Left hindlimb (tissue), 1 donor: ENCODE measurements at regions not wholly inside any gene's neighbourhood (a gene's known extent, or its start where the extent isn't known, plus 50 kb on each side); places are given as distances from the start of the nearest gene placed in this dataset.
A peak's percentile ranks its signal among the peaks of the same experiment; 100 is the strongest.
"Not testable (repeated sequence)": the region's sequence is repeated elsewhere in the genome, so short reads cannot be mapped to it uniquely, and the experiment has no call there.

Experiments
- DNase-seq: peaks from one replicate; pipeline ENCODE4 v3.0.0-alpha.2; 2018

GRCh38 chr7:25603427-25603740 is 375.1 kb upstream of the NPVF start:
- DNase-seq: not testable (repeated sequence)

DNA sequence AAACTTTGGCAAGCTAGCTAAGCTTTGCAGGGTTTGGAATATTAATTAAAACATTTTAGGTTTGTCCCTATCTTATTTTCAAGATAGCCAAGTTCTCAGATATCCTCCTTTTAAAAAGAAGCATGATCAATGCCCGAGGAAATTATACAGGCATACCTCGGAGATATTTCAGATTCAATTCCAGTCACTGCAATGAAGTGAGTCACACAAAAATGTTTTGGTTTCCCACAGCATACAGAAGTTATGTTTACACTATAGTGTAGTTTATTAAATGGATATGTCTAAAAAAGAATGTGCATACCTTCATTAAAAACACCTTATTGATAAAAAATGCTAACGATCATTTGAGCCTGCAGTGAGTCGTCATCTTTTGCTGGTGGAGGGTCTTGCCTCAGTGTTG is 382.9 kb upstream of the NPVF start:
- DNase-seq: no peak

DNA sequence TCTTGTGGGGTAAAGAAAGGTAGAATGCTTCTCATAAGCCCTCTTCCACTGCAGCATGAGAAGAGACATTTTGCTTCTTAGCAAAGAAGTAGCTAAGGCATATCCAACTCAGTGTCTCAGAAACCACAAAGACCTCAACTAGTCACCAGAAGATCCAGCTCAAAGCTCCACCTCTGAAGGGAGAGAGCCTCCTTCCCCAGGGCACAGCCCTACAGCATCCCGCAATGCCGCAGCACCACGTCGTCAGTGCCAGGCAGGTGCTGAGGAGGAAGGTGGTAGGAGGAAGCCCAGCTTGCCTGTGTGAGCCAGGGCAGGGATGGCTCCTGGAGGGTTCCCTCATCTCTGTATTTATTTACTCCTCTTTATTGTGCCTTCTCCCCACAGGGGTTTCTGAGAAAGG is 385.6 kb upstream of the NPVF start:
- DNase-seq: no peak

DNA sequence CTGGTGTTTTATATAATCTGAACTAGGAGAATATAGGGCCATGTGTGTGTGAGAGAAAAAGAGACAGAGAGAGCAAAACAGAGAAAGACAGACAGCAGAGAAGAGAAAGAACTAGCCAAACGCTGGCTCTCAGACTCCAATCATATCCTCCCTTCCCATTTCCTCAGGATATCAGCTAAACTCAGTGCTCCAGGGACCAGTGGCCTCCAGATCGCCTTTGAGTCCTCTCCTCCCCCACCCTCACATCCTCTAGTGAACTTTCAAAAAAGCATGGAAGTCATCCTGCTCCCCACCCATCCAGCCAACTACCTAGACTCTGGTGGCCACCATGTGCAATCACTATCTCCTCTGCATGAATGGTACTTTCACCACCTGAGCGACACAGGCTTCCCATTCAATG is 386.1 kb upstream of the NPVF start:
- no peak for DNase-seq

- DNase-seq: no peak
These were observed 386.7 kb upstream of the NPVF start for GRCh38 chr7:25615003-25615402.

DNA sequence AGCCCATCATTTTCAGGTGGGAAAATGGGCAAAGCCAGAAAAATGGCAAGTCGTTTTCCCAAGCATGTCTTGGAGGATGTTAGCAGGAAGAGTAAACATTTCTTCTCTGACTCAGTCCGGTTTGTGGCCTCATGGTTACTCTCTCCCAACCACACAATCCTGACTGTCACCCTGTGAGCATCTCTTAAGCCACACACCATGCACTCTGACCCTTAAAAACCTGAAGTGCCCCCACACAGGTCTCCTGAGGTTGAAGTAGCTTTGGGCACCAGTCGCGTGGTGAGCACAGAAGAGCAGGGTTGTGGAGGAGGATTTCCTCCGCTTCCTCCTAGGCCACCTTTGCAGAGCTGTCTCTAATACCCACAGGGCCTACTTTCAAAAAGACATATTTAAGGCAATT is 387.3 kb upstream of the NPVF start:
- DNase-seq: no peak

GRCh38 chr7:25617214-25617613 is 388.9 kb upstream of the NPVF start:
- DNase-seq: no peak

GRCh38 chr7:25617673-25618072 is 389.4 kb upstream of the NPVF start:
- DNase-seq: no peak

DNA sequence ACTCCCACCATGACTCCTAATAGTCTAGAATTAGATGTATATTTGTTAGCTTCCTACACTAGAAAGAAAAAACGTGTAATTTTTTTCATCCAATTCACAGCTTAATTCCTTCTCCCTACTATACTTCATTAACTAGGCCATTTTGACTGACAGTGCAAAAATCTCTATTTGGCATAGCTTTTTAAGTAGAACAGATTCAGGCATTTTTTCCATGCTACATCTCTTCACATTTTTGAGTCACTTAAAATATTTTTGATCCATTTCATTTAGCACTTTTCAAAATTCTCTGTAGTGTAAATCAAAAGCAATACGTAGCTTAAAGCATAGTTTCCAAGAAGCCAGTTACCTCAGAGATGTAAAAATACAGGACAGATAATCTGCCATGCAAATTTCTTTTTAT is 391.1 kb upstream of the NPVF start:
- DNase-seq: no peak

GRCh38 chr7:25619963-25620799 is 391.9 kb upstream of the NPVF start:
- DNase-seq: no peak

DNA sequence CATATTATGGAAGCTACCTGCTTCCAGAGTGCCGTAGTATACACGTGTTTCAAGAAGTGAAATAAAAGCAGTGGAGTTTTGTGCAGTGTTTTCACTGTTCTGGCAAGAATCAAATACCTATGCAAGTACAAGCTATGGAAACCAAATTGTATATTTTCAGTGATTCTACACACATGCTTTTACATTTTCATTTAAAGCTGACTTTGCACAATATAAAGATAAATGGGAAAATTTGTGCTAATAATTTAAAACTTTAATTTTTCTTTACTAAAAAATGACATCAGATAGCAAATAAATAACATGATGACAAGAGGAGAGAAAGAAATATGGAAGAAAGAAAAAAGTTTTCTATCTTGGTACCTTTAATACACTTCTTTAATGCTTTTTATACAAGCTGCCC is 393.7 kb upstream of the NPVF start:
- no peak for DNase-seq

DNA sequence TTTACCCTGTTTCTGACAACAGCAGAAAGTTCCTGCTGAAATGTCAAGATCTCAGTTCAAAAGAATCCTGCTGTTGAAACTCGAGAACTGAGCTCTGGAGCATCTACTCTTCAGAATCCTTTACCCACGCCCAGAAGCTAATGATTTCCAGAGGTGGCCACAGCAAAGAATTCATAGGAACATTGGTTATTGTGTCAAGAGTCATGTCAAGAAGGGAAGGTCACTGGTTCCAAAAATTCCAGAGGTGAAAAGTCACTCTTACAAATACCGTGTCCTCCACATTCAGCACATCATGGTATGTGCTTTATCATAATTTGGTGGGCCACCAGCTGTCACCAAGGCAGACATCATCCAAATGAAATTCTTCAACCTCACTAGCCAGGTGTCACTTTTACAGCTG is 394.4 kb upstream of the NPVF start:
- no peak for DNase-seq

GRCh38 chr7:25624051-25624450 is 395.8 kb upstream of the NPVF start:
- no peak for DNase-seq

- peak; percentile 66 for DNase-seq
These were observed 396.5 kb upstream of the NPVF start for GRCh38 chr7:25624833-25625232.

DNA sequence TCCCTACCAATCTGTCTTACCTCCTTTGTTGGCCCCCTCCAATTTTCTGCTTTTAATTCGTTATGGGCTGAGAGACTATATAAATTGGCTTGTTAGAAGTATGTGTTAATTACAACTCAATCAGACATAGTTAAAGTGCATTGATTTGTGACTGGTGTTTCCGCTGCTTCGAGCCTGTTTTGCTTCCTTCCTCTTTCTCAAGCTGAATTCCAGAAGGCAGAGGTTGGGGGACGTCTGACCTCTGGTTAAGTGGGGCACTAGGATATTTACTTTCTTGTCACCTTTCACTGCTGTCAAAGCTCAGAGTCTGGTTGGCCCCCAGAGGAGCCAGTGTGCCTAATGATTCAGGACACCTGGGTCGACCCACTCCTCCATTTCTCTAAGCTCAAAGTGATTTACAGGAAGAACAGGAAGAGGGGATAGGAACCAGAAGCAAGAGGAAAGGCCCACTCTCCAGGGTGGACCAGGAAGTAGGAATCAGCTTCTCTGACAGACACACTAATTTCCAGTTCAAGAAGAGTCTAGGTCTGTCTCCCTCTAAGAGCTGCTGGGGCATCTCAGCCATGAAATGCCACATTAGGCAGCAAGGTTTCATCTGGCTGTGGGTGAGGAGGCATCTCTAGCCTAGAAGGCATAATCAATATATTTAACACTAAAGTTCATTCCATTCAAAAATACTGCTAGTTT is 397.2 kb upstream of the NPVF start:
- DNase-seq: no peak

- DNase-seq: no peak
These were observed 398.3 kb upstream of the NPVF start for GRCh38 chr7:25626451-25627131.

DNA sequence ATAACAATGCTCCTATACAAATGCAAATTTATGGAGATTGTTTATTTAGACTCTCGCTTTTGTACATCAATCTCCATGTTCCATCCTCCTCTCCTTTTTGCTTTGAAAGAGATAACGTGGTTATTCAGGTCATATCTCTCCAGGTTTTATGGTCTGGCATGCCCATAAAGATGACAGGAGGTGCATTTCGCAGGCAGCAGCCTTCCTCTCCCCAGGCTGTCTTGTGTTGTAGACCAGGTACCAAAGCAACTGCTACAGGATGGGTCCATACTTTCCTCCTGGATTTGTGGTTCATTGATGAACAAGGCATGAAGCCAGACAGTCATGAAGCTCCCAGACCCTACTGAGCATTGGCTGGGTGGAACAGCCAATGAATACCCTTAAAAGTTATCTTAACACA is 400.2 kb upstream of the NPVF start:
- DNase-seq: no peak

- no peak for DNase-seq
These were observed 404.3 kb upstream of the NPVF start for GRCh38 chr7:25632616-25633015.

DNA sequence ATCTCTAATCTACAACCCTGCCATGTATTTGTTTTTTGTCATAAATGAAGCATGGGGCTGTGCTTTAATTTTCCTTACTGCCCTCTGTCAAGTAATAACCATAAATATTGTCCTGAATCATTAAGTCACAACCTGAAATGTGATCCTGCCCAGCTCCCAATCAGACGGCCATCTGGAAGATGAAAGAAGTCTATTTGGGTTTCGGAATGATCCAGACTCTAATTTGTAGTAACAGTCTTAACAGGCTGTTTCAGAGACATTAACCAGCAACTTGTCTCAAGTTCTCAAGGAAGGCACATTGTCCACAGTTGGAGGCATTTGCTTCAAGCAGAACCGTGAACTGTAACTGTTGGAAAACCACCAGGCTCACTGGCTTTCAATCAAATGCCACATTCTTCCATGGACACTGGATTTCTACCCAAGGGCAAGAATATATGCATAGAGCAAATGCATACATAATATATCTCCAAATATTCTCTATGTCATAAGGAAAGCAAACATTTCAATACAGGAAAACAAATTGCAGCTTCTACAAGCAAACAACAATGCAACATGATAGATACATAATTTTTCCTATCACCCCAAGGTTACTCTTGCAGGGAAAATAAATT is 405.2 kb upstream of the NPVF start:
- DNase-seq: no peak

DNA sequence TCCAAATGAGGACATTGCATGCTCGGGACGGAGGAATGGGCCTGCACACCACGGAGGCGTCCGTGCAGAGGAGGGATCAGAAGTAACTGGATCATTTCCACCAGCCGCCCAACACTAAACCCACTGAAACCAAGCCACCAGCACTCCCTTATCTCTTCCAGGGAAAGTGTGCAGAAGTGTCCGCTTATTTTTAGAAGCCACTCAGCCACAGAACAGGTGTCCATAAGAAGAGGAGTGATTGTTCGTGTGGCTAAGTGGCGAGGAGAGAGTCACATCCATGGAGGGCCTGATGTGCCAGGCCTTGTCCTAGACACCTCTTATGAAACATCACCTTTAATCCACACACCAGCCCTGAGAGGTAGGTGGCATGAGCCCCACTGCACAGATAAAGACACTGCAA is 407.9 kb upstream of the NPVF start:
- DNase-seq: no peak

DNA sequence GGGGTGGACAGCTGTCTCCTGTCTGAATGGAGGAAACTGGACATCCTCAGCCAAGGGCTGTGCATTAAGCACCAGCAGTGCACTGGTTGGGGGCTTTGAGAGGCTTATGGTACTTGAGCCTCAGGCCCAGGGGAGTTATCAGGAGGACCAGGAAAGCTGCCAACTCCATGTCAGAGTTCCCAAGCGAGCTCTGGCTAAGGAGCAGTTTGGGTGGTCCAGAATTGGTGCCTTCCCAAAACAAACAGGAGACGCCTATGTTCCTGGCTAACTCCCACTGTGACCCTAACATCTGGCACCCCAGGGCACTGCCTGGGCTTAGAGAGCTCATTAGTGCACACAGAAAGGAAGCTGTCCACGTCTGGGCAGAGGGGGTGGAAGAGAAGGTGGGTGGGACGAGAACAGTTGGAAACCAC is 408.6 kb upstream of the NPVF start:
- DNase-seq: peak; percentile 45

DNA sequence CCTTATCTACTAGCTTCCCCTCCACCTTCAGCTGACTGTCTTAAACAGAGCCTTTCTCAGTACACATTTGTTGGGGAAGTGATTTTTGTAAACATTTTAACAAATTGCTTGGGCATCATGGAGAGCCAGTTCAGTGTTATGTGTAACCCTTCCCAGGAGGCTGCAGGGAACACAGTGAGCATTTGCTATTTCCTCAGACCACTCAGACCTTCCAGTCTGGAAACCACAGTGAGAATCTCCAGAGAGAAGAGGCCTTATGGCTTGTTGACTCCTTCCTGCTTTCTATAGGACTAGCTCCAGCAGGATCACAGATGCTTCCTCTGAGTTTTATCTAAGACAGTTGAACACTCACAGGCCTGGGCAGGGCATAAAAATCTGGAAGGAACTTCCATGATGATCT is 409.8 kb upstream of the NPVF start:
- no peak for DNase-seq

- no peak for DNase-seq
These were observed 410.4 kb upstream of the NPVF start for GRCh38 chr7:25638590-25639244.
